ENCODE measurements at regions not wholly inside any gene's neighbourhood (a gene's known extent, or its start where the extent isn't known, plus 50 kb on each side); places are given as distances from the start of the nearest gene placed in this dataset.

GRCh38 chr4:8672486-8672885, 79.9 kb downstream of the CPZ start:
- Histone ChIP-seq H3K9me3 (no peaks in the 10 kb centered on the region), H3K4me1 (no peaks in the 10 kb centered on the region), H3K27ac (no peak overlapping the region), H3K27me3 (peaks cover 0 to 6% (median 2%) of the 10 kb centered on the region in 4 donors), H3K4me3 (no peak overlapping the region), H3K36me3 (no peaks in the 10 kb centered on the region)
- intact Hi-C loops (cut with DNase I), result no loop called here
- ATAC-seq (no peak), FAIRE-seq (no peak), DNase-seq (no peak)
- no peak for TF ChIP-seq CTCF (IDR thresholded peaks at IDR 0.05)
- WGBS, 2 donors, result 41 to 56% methylated on average over 9 of the region's 9 CpGs

DNA sequence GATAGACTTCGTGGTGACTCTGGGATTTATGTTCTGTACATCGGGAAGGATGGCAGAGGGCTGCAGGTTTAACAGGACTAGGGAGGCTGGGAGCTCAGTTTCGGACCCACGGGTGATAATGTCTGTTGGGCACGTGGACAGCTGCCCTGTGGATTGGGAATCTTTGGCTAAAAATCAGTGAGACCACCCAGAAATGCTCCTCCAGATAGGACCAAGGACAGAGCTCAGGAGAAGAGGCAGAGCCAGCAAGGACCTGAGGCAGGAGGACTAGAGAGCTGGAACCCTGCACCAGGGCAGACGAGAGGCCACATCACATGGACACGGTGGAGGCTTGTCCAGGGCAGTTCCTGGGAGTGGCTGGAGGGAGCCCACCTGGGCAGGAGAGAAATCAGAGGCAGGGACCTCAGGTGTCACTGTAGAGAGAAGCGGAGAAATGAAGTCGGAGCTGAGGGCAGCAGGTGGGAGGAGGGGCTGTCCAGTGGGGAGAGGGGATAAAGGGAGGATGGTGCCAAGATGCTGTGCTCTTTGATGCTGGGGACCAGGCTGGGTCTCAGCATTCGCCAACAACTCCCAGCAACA, 79.2 kb downstream of the CPZ start:
- ATAC-seq, result no peak
- Histone ChIP-seq H3K27me3 (peaks cover 0 to 6% (median 2%) of the 10 kb centered on the region in 4 donors), H3K27ac (no peak overlapping the region), H3K4me3 (no peak overlapping the region), H3K36me3 (no peaks in the 10 kb centered on the region), H3K9me3 (no peaks in the 10 kb centered on the region), H3K4me1 (no peaks in the 10 kb centered on the region)
- TF ChIP-seq CTCF (IDR thresholded peaks at IDR 0.05), result no peak
- DNase-seq, result no peak
- FAIRE-seq, result no peak
- 33 to 47% methylated on average over 10 of the region's 10 CpGs for WGBS, 2 donors
- intact Hi-C loops (cut with DNase I), result no loop called here
